Gastrocnemius medialis (tissue), 4 donors: ENCODE measurements at regions not wholly inside any gene's neighbourhood (a gene's known extent, or its start where the extent isn't known, plus 50 kb on each side); places are given as distances from the start of the nearest gene placed in this dataset.

Source experiments
- ATAC-seq, 2 donors: fragments of 150-250 bp; one replicate each; pipeline ENCODE4 v1.9.1; 2016
- DNase-seq, 2 donors: peaks; one replicate each; pipeline ENCODE4 v3.0.0-alpha.2; 2019
- H3K27ac ChIP-seq, 4 donors: fragments of 200-600 bp; sonication (generic); 1 replicate in 1 of 4; 2 replicates in 3 of 4; pipeline ENCODE4 v1.5.1; 2016 to 2018; ENCODE audit warnings: mild to moderate bottlenecking in 2 of 4, moderate library complexity in 1 of 4
- H3K27me3 ChIP-seq, 3 donors: fragments of 200-600 bp; sonication (generic) in 2 of 3; 1 replicate in 1 of 3; 2 replicates in 2 of 3; pipeline versions ENCODE4 v1.5.1 to v1.6.0; 2016 to 2019; ENCODE audit warnings: mild to moderate bottlenecking in 1 of 3, moderate library complexity in 1 of 3
- H3K36me3 ChIP-seq, 2 donors: fragments of 200-600 bp; sonication (generic) in 1 of 2; one replicate each; pipeline ENCODE4 v1.5.1; 2017 to 2018
- H3K4me1 ChIP-seq, 2 donors: fragments of 200-600 bp; sonication (generic) in 1 of 2; one replicate each; pipeline ENCODE4 v1.5.1; 2016 to 2017; ENCODE audit warnings: mild to moderate bottlenecking in 2 of 2
- H3K4me3 ChIP-seq, 4 donors: fragments of 200-600 bp; sonication (generic) in 3 of 4; 1 replicate in 1 of 4; 2 replicates in 3 of 4; pipeline ENCODE4 v1.5.1; 2016 to 2019; ENCODE audit warnings: mild to moderate bottlenecking in 2 of 4
- H3K9me3 ChIP-seq, 3 donors: fragments of 200-600 bp; sonication (generic) in 2 of 3; 1 replicate in 1 of 3; 2 replicates in 2 of 3; pipeline ENCODE4 v1.5.1; 2016 to 2019
- POLR2A ChIP-seq, 2 donors: fragments of 450-650 bp; IDR thresholded peaks; one replicate each; pipeline ENCODE4 v1.6.1; 2017; ENCODE audit warnings: antibody characterized with exemption in 2 of 2, mild to moderate bottlenecking in 2 of 2, moderate library complexity in 2 of 2
- in situ Hi-C, 4 donors: fragments of 200-750 bp; cut with MboI; loops; one replicate each; pipeline versions ENCODE4 v1.15.0 to v1.8.0; 2017; ENCODE audit warnings: low sequenced_read_pairs in 4 of 4
- intact Hi-C: fragments of 100-400 bp; cut with DNase I; formaldehyde crosslinking; loops from one replicate; pipeline ENCODE4 v1.15.1; 2023; ENCODE audit warnings: low total_unique reads
- TF ChIP-seq, protein P1 (sequence below), 5 experiments: fragments of 450-650 bp in 3 of 5; fragments of 200-600 bp in 2 of 5; sonication (generic) in 2 of 5; IDR thresholded peaks in 4 of 5; conservative IDR thresholded peaks in 1 of 5; 1 replicate in 4 of 5; 2 replicates in 1 of 5; pipeline ENCODE4 v1.5.1; 2016 to 2019; ENCODE audit warnings: antibody characterized with exemption in 5 of 5, mild to moderate bottlenecking in 3 of 5, moderate library complexity in 3 of 5

DNA sequence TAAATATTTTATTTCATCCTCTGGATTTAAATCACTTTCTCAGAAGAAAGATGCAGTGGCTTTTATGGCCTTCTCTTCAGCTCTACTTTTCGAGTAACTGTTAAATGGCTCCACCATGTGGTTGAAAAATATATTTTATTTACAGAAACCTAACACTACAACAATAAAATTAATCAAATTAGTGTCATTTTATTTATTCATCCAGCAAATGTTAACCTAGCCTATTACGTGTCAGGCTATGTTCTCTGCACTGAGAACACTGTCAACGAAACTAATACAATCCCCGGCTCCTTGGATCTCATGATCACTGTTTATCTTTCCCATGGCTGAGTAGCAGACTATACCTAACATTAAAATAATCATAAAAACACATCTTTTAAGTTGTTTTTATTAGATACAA, 148.0 kb upstream of the OSTN start:
- ATAC-seq = no peak
- in situ Hi-C loops = no loop called here

DNA sequence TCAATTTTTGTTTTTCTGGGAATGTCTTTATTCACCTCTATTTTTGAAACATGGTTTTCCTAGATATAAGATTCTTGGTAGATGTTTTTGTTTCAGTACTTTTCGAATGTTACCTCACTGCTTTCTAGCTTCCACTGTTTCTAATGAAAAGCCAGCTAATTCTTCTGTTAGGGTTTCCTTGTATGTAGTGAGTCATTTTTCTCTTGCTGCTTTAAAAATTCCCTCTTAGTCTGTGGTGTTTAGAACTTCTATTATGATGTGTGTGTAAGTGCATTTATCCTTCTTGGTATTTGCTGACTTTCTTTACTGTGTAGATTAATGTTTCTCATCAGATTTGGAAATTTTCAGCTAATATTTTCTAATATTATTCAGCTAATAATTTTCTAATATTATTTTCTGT, 151.1 kb upstream of the OSTN start:
- Histone ChIP-seq H3K36me3 (no peaks in the 10 kb centered on the region), H3K4me3 (no peak overlapping the region), H3K4me1 (no peaks in the 10 kb centered on the region), H3K27me3 (no peaks in the 10 kb centered on the region), H3K27ac (no peak overlapping the region), H3K9me3 (no peaks in the 10 kb centered on the region)
- ATAC-seq (no peak), DNase-seq (no peak)
- TF ChIP-seq POLR2A (IDR thresholded peaks at IDR 0.05) = no peak
- TF ChIP-seq, protein P1, sequence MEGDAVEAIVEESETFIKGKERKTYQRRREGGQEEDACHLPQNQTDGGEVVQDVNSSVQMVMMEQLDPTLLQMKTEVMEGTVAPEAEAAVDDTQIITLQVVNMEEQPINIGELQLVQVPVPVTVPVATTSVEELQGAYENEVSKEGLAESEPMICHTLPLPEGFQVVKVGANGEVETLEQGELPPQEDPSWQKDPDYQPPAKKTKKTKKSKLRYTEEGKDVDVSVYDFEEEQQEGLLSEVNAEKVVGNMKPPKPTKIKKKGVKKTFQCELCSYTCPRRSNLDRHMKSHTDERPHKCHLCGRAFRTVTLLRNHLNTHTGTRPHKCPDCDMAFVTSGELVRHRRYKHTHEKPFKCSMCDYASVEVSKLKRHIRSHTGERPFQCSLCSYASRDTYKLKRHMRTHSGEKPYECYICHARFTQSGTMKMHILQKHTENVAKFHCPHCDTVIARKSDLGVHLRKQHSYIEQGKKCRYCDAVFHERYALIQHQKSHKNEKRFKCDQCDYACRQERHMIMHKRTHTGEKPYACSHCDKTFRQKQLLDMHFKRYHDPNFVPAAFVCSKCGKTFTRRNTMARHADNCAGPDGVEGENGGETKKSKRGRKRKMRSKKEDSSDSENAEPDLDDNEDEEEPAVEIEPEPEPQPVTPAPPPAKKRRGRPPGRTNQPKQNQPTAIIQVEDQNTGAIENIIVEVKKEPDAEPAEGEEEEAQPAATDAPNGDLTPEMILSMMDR (IDR thresholded peaks at IDR 0.05 in 4 of 5, conservative IDR thresholded peaks at IDR 0.05 in 1 of 5) = no peak
- in situ Hi-C loops (no loop called here), intact Hi-C loops (no loop called here)

More for the DNA sequence above, 148.0 kb upstream of the OSTN start:
- TF ChIP-seq, protein P1 (IDR thresholded peaks at IDR 0.05 in 4 of 5, conservative IDR thresholded peaks at IDR 0.05 in 1 of 5) = peak in 3 of 5 experiments; percentile 17 to 32 (median 30)
- TF ChIP-seq POLR2A (IDR thresholded peaks at IDR 0.05) = no peak
- DNase-seq = no peak
- Histone ChIP-seq H3K4me3 (no peak overlapping the region), H3K9me3 (no peaks in the 10 kb centered on the region), H3K27ac (no peak overlapping the region), H3K36me3 (no peaks in the 10 kb centered on the region), H3K27me3 (no peaks in the 10 kb centered on the region), H3K4me1 (no peaks in the 10 kb centered on the region)
- intact Hi-C loops = loop anchor here (5.0 kb wide), 2 partner anchors 239 to 349 kb away; no protein-coding TSS in a partner anchor

DNA sequence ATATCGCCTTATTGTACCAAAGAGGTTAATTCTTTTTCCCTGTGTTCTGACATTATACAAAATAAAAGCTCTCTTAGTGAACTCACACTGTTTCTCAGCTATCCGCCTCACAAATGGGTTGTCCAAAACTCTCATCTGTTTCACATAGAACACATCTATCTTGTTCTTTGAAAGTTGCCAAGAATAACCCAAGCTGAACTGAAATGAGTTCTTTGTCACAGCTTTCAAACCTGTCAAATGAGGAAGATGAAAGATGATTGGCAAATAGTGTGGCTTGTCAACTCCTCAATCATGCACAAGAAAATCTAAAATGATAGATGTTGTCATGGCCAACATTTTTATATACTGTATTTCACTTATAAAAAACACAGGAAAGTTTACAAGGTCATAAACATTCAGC, 168.1 kb upstream of the OSTN start:
- Histone ChIP-seq H3K4me1 (no peaks in the 10 kb centered on the region), H3K27me3 (no peaks in the 10 kb centered on the region), H3K36me3 (no peaks in the 10 kb centered on the region), H3K9me3 (no peaks in the 10 kb centered on the region), H3K4me3 (no peak overlapping the region), H3K27ac (no peak overlapping the region)
- in situ Hi-C loops = no loop called here
- intact Hi-C loops = no loop called here
- no peak for ATAC-seq
- DNase-seq = no peak
- TF ChIP-seq, protein P1 (IDR thresholded peaks at IDR 0.05 in 4 of 5, conservative IDR thresholded peaks at IDR 0.05 in 1 of 5) = no peak

DNA sequence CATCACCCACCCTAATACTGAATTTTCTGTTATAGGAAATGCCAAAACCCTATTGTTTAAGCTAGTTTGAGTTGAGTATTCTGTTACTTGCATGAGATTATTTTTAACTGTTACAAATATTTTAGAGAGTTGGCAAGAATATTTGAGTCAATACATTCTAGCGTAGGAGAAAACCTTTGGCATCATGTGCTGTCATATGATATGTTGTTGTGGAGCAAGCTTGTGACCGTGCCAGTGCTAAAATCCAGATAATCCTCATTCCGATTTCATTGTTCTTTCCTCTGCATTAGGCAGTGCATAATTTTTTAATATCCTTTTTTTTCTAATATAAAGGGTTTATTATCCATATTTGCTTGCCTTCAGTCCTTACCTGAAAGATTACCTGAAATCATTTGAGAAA, 168.0 kb upstream of the GMNC start:
- no peaks in the 10 kb centered on the region for H3K4me1 ChIP-seq
- intact Hi-C loops (no loop called here), in situ Hi-C loops (no loop called here)
- no peaks in the 10 kb centered on the region for H3K36me3 ChIP-seq
- TF ChIP-seq, protein P1 (IDR thresholded peaks at IDR 0.05 in 4 of 5, conservative IDR thresholded peaks at IDR 0.05 in 1 of 5) = no peak
- no peak for TF ChIP-seq POLR2A (IDR thresholded peaks at IDR 0.05)
- no peak overlapping the region for H3K27ac ChIP-seq
- no peaks in the 10 kb centered on the region for H3K27me3 ChIP-seq
- H3K4me3 ChIP-seq = no peak overlapping the region
- H3K9me3 ChIP-seq = no peaks in the 10 kb centered on the region
- DNase-seq = no peak
- no peak for ATAC-seq

DNA sequence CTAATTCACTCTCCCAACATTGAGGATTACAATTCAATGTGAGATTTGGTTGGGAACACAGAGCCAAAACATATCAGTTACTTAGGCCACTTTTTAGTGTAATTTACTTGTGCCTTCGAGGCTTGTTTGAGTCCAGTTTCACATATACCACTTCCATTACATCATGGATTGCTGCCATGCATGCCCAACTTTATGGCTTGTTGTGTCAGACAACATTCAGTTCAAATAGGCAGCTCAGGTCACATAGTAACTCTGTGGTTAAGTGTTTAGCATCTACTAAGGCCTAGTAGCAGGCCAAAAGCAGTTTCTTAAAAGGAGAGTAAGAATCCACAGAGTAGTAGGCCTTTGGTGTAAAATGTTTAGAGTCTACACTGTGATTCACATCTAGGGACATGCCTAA, 164.3 kb upstream of the GMNC start:
- Histone ChIP-seq H3K4me1 (no peaks in the 10 kb centered on the region), H3K27me3 (no peaks in the 10 kb centered on the region), H3K27ac (no peak overlapping the region), H3K36me3 (no peaks in the 10 kb centered on the region), H3K9me3 (no peaks in the 10 kb centered on the region), H3K4me3 (no peak overlapping the region)
- DNase-seq (no peak), ATAC-seq (no peak)
- in situ Hi-C loops (no loop called here), intact Hi-C loops (no loop called here)
- no peak for TF ChIP-seq POLR2A (IDR thresholded peaks at IDR 0.05)
- TF ChIP-seq, protein P1 (IDR thresholded peaks at IDR 0.05 in 4 of 5, conservative IDR thresholded peaks at IDR 0.05 in 1 of 5) = no peak
